Mucosa of rectum (tissue), 2 donors: ENCODE measurements at regions not wholly inside any gene's neighbourhood (a gene's known extent, or its start where the extent isn't known, plus 50 kb on each side); places are given as distances from the start of the nearest gene placed in this dataset.

Source experiments
- H3K27ac ChIP-seq, 2 donors: one replicate each; pipeline ENCODE4 v1.7.0; 2013; ENCODE audit warnings: inconsistent platforms in 2 of 2, low read depth in 2 of 2, low read length in 2 of 2
- H3K27me3 ChIP-seq, 2 donors: one replicate each; pipeline ENCODE4 v1.7.0; 2013; ENCODE audit warnings: low read length in 2 of 2; ENCODE audit not compliant: control insufficient read depth in 2 of 2, insufficient read depth in 2 of 2
- H3K36me3 ChIP-seq, 2 donors: one replicate each; pipeline ENCODE4 v1.7.0; 2013; ENCODE audit warnings: low read length in 2 of 2; ENCODE audit not compliant: control insufficient read depth in 2 of 2, insufficient read depth in 2 of 2
- H3K4me1 ChIP-seq, 2 donors: one replicate each; pipeline ENCODE4 v1.7.0; 2013; ENCODE audit warnings: low read length in 2 of 2, mild to moderate bottlenecking in 1 of 2; ENCODE audit not compliant: control insufficient read depth in 2 of 2, insufficient read depth in 2 of 2
- H3K4me3 ChIP-seq, 2 donors: one replicate each; pipeline ENCODE4 v1.7.0; 2013; ENCODE audit warnings: low read length in 2 of 2
- H3K9ac ChIP-seq, 2 donors: one replicate each; pipeline ENCODE4 v1.7.0; 2013; ENCODE audit warnings: low read length in 2 of 2, low read depth in 1 of 2, mild to moderate bottlenecking in 1 of 2
- H3K9me3 ChIP-seq, 2 donors: one replicate each; pipeline ENCODE4 v1.7.0; 2013; ENCODE audit warnings: low read length in 2 of 2; ENCODE audit not compliant: control insufficient read depth in 2 of 2
- donor health status: healthy.
- donor health status: Normal muscosa, but diverticular disease.

GRCh38 chr5:68947986-68948385 is 145.8 kb upstream of the SLC30A5 start:
- Histone ChIP-seq H3K4me1 (no peaks in the 10 kb centered on the region), H3K9me3 (no peaks in the 10 kb centered on the region), H3K4me3 (no peak overlapping the region), H3K9ac (no peak overlapping the region), H3K27ac (no peak overlapping the region), H3K36me3 (no peaks in the 10 kb centered on the region), H3K27me3 (no peaks in the 10 kb centered on the region)

DNA sequence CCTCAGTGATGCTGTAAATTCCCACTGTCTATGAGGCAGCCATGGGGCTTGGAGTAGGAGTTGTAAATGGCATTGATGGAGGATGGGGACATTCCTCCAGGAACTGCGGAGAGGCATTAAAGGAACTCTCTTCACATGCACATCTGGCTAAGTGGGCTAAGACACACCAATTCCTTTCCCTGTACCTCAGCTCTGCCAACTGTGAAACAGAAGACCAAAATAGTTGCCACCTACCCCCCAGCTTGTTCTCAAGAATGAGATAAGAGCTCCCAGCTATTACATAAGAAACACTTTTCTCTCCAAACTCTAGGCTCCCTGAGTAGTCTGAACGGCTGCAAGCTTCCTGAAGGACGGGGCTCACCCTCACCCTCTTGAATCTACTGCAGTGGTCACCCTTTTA is 144.6 kb upstream of the SLC30A5 start:
- no peak overlapping the region for H3K4me3 ChIP-seq
- no peaks in the 10 kb centered on the region for H3K36me3 ChIP-seq
- no peak overlapping the region for H3K9ac ChIP-seq
- H3K27ac ChIP-seq = no peak overlapping the region
- no peaks in the 10 kb centered on the region for H3K9me3 ChIP-seq
- H3K27me3 ChIP-seq = no peaks in the 10 kb centered on the region
- no peaks in the 10 kb centered on the region for H3K4me1 ChIP-seq

- Histone ChIP-seq H3K27me3 (no peaks in the 10 kb centered on the region), H3K27ac (no peak overlapping the region), H3K4me1 (no peaks in the 10 kb centered on the region)
Observed at GRCh38 chr5:68949711-68950110, 144.1 kb upstream of the SLC30A5 start.

GRCh38 chr5:68950125-68950524 is 143.7 kb upstream of the SLC30A5 start:
- no peaks in the 10 kb centered on the region for H3K27me3 ChIP-seq
- H3K27ac ChIP-seq = no peak overlapping the region
- H3K9me3 ChIP-seq = no peaks in the 10 kb centered on the region
- no peak overlapping the region for H3K4me3 ChIP-seq
- H3K4me1 ChIP-seq = no peaks in the 10 kb centered on the region
- no peaks in the 10 kb centered on the region for H3K36me3 ChIP-seq
- H3K9ac ChIP-seq = no peak overlapping the region

More at GRCh38 chr5:68949711-68950110, 144.1 kb upstream of the SLC30A5 start:
- Histone ChIP-seq H3K9ac (no peak overlapping the region), H3K36me3 (no peaks in the 10 kb centered on the region), H3K9me3 (no peaks in the 10 kb centered on the region), H3K4me3 (no peak overlapping the region)

DNA sequence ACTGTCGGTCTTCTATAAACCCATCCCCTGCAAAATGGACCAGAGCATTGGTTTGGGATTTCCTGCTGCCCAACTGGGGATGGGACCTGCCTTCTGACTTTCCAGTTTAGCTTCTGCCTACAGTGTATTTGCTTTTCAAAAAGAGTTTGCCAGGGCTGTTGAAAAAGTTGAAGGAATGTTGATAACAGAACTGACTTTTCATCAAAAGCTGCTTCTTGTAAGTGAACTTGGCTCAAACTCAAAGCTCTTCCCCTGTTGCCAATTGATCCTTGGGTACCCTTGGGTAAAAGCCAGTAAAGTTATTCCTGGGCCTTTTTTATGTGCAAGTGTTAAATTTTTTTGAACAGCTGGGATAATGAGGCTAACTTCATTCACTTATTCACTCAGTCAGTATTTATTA is 142.9 kb upstream of the SLC30A5 start:
- no peaks in the 10 kb centered on the region for H3K36me3 ChIP-seq
- H3K27ac ChIP-seq = no peak overlapping the region
- no peaks in the 10 kb centered on the region for H3K4me1 ChIP-seq
- no peaks in the 10 kb centered on the region for H3K9me3 ChIP-seq
- no peak overlapping the region for H3K9ac ChIP-seq
- no peak overlapping the region for H3K4me3 ChIP-seq
- H3K27me3 ChIP-seq = no peaks in the 10 kb centered on the region

- Histone ChIP-seq H3K36me3 (no peaks in the 10 kb centered on the region), H3K9ac (no peak overlapping the region), H3K9me3 (no peaks in the 10 kb centered on the region), H3K27me3 (no peaks in the 10 kb centered on the region), H3K4me1 (no peaks in the 10 kb centered on the region), H3K4me3 (no peak overlapping the region), H3K27ac (no peak overlapping the region)
Observed at GRCh38 chr5:68953231-68953874, 140.5 kb upstream of the SLC30A5 start.

DNA sequence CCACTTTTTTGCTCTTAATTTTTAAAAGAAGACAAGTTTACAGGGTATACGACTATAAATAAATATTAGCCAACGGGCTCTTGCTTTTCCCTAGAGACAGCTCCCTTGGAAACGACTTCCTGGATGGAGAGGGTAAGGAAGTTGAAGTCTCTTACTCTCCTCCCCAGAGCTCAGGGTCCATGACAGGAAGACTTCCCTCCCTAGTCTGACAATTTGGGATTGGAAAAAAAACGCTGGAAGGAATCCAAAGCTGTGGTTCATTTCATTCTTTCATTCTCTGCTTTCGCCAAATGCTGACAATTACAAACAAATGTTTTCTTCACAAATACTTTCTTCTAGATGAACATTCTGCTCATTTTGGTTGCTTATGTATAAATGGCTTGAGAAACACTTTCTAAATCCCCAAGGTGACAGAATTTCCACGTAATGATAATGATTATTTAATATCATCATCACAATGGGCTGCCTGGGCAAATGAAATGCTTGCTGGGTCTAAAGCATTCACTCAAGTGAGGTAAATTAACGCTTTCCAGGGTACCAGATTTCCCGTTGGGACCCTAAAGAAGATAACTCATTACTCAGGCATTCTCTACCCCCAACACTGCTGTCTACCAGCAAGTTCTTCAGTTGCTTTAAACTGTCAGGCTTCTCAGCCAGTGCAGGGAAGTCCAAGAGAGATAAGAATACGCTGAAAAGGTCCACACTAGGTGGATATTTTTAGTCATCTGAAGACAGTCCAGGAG is 139.8 kb upstream of the SLC30A5 start:
- Histone ChIP-seq H3K9ac (no peak overlapping the region), H3K27me3 (no peaks in the 10 kb centered on the region), H3K27ac (no peak overlapping the region), H3K36me3 (no peaks in the 10 kb centered on the region), H3K9me3 (no peaks in the 10 kb centered on the region), H3K4me1 (no peaks in the 10 kb centered on the region), H3K4me3 (no peak overlapping the region)

DNA sequence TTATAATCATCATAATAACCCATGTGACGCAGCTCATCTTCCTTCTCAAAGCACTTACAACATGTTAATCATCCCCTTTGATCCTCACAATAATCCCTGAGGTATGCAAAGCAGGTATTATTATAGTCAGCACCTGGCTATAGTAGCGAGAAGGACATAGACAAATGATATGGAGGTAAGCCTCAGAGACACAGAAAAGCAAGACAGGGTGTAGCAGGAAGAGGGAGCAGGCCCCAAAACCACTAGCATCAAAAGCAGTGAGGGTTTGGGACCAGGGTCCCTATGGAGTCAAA is 139.2 kb upstream of the SLC30A5 start:
- Histone ChIP-seq H3K36me3 (no peaks in the 10 kb centered on the region), H3K9ac (no peak overlapping the region), H3K4me3 (no peak overlapping the region), H3K27ac (no peak overlapping the region), H3K27me3 (no peaks in the 10 kb centered on the region), H3K9me3 (no peaks in the 10 kb centered on the region), H3K4me1 (no peaks in the 10 kb centered on the region)

- H3K9ac ChIP-seq = no peak overlapping the region
- H3K27me3 ChIP-seq = no peaks in the 10 kb centered on the region
- H3K4me1 ChIP-seq = peaks cover 0 to 10% of the 10 kb centered on the region in 2 donors
- no peaks in the 10 kb centered on the region for H3K36me3 ChIP-seq
- H3K9me3 ChIP-seq = no peaks in the 10 kb centered on the region
- H3K4me3 ChIP-seq = no peak overlapping the region
- H3K27ac ChIP-seq = no peak overlapping the region
Observed at GRCh38 chr5:68957591-68957990, 136.2 kb upstream of the SLC30A5 start.

DNA sequence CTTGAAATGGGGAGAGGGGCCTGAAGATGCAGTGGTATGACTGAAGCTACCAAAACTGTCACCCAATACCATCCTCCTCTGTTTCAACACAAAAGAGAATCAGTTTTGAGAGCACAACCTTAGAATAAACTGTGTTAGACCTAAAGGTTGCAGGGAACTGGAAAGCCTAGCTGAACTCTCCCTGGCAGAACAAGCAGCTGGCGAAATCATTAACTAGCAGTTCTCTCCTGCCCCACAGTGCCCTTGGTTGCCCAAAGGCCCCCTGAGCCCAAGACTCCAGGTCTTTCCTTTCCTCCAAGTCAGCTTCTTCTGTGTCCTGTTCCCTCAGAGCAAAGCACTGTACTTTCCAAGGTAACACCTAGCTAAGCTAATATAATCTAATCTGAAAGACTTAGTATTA is 135.4 kb upstream of the SLC30A5 start:
- Histone ChIP-seq H3K9ac (no peak overlapping the region), H3K27me3 (no peaks in the 10 kb centered on the region), H3K36me3 (no peaks in the 10 kb centered on the region), H3K4me1 (peaks cover 0 to 10% of the 10 kb centered on the region in 2 donors), H3K4me3 (no peak overlapping the region), H3K9me3 (no peaks in the 10 kb centered on the region), H3K27ac (no peak overlapping the region)
